GM19351 (cell line): ENCODE measurements at regions not wholly inside any gene's neighbourhood (a gene's known extent, or its start where the extent isn't known, plus 50 kb on each side); places are given as distances from the start of the nearest gene placed in this dataset.

Source experiments
- ATAC-seq: cut with Tn5 transposase; IDR thresholded peaks from one replicate; pipeline ENCODE4 v1.9.1; 2021; ENCODE audit warnings: mild to moderate bottlenecking, moderate library complexity; ENCODE audit not compliant: unreplicated experiment

DNA sequence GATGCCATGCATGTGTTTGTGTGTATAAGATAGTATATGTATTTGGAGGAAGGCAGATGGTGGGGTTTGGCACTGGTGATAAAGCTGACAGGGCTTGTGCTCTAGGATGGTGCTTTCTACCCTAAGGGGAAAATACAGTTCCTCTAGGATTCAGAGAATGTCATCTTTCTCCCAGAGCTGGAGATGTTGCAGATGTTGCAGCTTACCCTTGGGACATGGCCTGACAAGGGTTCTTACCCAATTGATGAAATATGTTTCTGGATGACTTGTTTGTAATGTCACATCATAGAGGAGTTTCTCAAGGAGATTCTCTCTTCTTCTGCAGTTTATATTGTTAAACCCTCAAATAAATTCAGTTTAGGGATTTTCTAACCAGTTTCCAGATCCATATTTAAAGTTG is 52.5 kb upstream of the PITX2 start:
- no peak for ATAC-seq

DNA sequence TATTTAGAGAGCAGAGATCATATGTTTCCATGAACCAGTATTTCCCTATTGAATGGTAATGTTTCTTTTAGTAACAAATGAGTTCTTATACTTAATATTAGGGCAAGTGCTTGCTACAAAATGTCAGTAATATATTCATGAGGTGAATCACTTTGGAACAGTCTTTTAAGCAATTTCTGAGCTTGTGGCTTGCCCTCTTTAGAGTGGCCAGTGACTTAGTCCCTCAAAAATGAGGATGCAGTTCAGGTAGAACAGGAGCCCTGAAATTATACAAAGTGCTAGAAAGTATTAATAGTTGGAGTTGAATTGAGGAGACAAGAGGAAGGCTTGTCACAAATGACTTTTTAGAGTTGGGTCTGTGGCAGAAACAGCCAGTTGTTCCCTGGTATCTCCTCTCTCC is 53.4 kb upstream of the PITX2 start:
- ATAC-seq = no peak

DNA sequence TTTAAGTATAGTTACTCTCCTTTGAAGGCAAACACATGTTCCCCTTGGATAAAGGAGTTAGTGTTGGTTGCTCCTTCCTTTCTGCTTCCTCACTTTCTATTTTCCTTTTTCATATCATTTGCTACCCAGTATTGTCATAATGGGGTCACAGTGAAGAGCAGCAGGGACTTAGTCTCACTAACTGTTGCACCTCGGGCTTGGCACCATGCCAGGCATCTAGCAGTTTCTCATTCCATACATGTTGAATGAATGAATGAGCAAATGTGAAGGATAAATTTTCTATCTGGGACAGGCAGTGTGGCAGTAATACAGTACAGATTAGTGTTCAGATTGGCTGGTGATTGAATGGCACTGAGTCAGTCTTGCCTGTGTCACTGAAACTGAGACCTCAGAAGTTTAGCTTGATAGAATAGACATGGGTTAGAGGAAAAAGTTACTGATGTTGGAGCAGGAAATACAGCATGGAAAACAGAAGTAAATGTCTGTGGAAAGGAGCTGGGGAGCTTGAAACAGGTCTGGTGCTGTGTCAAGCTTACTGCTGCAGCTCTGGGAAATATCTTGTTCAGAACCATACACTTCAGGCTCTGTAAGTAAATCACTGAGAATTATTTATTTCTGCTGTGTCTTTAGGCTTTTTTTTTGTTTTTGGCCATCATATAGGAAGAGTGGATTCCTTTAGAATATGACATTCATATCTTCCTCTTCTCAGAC is 55.8 kb upstream of the PITX2 start:
- ATAC-seq = no peak

DNA sequence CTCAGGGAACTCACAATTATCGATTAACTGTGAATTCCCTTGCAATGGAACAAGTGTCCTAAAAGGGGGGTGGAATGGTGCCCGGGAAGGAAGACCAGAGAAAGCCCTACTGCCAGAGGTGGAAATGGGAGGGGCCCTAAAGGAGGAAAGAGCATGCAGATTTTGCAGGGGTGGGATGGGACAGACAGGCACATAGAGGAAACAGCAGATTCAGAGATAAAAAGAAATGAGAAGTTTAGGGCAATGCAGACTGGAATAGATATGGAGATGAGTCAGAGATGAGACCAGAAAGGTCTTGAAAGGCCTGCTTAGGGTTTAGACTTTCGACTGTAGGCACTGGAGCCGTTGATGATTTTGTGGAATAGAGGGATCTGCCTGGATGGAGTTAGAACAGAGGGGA is 57.4 kb upstream of the PITX2 start:
- no peak for ATAC-seq

DNA sequence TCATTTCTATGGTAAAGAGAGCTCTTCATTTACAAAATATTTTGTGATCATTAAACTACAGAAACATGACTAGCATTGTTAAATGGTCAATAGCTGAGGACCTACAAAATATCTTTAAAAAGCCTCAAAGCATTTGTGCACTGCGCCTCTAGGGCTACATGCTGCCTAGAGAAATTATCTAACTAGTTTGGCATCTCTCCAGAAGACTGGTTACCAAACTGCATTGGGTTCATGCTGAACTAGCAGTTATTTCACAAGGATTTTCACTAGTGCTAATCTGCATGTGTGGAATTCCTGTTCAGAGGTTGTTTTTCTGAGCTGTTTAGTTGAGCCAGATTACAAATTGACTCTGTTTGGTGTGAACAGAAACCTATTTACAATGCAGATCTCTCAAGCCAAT is 58.5 kb upstream of the PITX2 start:
- no peak for ATAC-seq

DNA sequence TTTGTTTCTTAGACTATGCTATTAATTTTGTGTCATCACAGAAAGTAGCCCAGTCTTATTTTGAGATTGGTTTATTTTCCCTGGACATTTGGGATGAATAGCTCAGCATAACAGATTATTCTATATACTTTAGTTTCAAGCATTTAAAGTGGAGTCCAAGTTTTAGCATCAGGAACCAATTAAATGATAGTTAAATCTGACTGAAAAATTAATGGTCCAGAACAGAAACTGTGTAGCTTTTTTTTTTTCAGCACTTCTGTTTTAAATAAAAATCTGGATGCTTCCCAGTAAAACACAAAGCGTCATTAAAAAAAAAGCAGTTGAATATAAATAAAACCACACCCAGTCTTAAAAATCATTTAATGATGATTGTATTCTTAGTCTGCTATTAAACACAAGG is 59.4 kb upstream of the PITX2 start:
- ATAC-seq = no peak

DNA sequence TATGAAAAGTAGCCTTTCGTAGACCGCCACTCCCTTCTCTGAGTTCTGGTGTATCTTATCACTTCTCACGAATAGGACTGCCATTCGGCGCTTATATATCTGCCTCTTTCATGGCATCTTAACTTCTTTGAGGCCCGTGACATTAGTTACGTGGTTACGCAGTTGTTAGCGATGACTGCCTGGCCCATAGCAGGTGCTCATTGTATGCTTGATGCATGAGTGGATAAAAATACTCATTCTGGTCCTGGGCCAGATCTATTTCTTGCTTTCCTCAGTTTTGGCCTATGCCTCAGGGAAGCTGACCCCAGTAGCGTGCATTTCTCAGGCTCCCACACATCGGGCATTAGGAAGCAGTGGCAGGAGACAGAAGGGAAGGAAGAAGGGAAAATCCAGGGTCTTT is 60.7 kb upstream of the PITX2 start:
- no peak for ATAC-seq

DNA sequence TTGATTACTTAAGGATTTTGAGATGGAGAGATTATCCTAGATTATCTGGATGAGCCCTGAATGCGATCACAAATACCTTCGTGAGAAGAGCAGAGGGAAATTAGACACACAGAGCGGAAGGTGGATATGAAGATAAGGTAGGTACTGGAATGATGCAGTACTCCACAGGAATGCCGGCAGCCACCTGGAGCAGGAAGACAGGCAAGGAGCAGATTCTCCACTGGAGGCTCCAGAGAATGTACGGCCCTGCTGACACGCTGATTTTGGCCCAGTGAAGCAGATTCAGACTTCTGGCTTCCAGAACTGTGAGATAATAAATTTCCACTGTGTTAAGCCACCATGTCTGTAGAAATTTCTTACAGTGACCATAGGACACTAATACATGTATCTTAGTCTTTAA is 79.4 kb upstream of the PITX2 start:
- no peak for ATAC-seq

DNA sequence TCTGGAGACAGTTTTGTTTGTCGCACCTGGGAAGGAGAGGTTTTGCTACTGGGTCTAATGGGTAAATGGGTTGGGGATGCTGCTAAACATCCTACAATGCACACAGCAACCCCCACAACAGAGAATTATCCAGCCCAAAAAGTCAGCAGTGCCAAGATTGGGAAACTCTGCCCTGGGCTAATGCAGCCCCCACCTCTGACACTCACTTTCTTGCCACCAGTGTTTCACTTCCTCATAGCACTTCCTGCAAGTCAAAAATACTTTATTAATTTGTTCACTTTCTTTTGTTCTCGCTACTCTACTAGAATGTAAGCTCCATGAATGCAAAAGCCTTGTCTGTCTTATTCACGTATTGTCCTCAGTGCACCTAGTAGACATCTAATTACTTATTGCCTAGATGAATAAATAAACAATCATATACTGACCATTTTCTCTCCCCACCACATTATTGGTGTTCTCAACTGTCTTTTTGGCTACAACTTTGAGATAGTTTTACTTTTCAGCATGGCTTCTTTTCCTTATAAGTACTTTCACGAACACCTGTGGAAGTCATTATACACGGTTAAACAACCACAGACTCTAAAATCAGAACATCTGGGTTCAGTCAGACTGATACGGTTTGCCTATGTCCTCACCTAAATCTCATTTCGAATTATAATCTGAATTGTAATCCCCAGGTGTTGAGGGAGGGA is 82.0 kb upstream of the PITX2 start:
- ATAC-seq = peak; percentile 77

DNA sequence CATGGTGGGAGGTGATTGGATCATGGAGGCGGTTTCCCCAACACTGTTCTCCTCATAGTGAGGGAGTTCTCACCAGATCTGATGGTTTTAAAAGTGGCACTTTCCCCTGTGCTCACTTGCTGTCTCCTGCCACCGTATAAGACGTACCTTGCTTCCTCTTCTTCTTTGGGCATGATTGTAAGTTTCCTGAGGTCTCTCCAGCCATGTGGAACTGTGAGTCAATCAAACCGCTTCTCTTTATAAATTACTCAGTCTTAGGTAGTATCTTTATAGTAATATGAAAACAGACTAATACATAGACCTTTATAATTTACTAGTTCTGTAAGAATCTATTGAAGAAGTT is 82.5 kb upstream of the PITX2 start:
- no peak for ATAC-seq

DNA sequence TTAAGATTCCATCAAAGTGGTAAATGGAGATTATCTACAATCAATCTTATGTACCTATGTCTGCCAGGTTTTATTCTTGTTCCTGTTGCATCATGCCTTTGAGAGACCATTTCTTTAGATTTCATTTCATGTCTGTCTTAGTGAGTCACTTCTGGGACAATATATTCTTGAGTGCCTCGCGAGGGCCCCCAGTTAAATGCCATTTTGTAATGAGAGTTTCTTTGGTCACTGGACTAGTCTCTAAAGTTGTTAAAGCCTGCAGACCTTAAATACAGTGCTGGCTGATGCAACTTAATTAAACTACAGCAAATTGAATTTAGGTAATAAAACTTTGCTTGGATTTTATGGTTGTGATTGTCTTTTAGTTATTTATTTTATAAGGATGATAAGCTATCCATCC is 87.2 kb upstream of the PITX2 start:
- ATAC-seq = no peak

DNA sequence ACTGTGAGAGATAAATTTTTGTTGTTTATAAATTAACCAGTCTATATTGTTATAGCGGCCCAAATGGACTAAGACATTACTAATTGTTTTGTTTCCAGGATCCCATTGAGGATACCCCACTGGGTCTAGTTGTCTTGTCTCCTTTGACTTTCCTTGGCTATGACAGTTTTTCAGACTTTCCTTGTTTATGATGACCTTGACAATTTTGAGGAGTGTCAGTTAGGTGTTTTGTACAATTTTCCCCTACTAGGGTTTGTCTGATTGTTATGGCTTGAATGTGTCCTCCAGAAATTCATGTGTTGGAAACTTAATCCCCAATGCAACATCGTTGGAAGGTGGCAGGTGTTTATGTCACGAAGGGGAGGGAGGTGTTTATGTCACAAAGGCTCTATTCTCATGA is 89.6 kb upstream of the PITX2 start:
- ATAC-seq = no peak

DNA sequence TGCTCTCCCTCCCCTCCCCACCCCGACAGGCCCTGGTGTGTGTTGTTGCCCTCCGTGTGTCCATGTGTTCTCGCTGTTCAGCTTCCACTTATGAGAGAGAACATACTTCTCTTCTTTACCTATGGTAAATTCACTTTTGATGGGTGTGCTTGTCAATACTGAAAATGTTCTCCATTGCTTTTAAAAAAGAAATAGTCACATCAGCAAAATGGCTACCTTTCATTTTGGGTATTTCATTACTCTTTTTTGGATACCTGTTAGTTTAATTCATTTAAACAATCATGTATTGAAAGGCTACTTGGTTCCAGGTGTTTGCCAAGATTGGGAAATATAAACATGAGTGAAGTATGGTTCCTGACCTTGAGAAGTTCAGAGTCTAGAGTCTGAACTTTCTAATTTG is 107.4 kb upstream of the PITX2 start:
- ATAC-seq = no peak

DNA sequence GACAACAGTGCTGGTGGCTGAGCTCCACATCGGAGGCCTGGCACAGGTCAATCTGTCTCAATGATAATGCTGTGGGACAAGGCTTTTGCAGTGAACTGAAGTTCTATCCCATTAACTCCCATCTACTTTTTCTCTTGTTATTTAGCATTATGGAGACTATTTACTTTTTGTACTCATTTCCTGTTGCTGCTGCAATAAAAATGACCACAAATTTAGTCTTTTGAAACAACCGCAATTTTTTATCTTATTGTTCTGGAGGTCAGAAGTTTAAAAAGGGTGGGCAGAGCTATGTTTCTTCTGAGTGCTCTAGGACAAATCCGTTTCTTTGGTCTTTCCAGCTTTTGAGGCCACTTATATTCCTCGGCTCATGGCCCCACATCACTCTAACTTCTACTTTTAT is 111.0 kb upstream of the PITX2 start:
- ATAC-seq = no peak

DNA sequence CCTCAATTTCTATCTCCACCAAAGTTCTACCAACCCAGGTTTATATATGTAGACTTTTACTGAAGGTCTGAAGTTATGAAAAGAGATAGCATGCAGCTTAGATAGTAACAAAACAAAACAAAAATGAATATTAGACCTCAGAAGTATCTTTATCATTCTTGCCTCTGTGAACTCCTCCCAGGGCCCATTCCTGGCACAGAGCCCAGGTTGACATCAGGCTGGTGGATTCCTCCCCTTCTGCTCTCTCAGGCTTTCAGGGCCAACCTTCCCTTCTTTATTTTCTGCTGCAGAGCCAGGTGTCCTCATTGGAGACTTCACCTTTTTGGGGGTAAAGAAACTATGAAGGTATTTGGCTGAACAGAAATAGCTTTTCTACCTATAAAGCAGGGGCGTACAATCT is 112.8 kb upstream of the PITX2 start:
- no peak for ATAC-seq

DNA sequence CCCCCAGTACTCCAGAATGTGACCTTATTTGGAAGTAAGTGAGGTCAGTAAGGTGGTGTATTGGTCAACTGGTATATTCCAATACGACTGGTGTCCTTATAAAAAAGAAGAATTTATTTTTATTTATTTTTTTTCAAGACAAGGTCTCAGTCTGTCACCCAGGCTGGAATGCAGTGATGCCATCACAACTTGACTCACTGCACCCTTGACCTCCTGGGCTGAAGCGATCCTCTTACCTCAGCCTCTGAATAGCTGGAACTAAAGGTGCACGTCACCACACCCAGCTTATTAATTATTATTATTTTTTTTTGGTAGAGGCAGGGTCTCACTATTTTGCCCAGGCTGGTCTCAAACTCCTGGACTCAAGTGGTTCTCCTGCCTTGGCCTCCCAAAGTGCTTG is 115.1 kb upstream of the PITX2 start:
- no peak for ATAC-seq

DNA sequence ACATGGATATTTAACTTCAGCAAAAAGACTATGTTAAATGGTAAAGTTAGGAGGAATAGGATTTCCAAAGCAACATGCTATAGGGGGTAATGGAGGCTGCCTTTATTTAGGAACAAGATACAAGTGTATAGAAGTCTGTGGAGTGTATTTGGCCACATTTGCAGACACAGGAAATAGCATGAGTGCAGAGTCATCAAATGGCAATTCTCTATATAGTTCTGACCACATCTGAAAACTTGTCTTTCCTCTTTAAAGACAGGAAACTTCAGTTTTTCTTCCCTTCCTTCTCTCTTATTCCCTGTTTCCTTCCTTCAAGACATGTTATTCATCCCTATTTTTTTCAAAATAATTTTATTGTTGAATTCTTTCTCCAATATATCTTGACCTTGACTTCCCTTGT is 119.3 kb upstream of the PITX2 start:
- ATAC-seq = no peak

DNA sequence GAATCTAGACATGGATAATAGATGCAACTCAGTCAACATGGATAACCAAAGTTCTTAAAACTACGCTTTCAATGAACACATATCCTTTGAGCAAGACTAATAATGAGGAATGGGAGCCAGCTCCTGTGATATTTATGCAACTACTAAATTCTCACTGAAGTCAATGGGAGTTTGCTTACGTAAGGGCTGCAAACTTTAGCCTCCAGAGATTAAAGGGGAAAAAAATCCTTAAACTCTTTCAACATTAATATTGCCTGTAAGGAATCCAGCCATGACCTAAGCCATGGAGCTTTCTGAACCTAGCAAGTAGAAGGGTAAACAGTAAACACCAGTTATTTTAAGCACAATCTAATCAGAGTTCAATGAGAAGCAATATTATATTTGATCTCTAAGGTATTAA is 125.2 kb upstream of the PITX2 start:
- no peak for ATAC-seq

DNA sequence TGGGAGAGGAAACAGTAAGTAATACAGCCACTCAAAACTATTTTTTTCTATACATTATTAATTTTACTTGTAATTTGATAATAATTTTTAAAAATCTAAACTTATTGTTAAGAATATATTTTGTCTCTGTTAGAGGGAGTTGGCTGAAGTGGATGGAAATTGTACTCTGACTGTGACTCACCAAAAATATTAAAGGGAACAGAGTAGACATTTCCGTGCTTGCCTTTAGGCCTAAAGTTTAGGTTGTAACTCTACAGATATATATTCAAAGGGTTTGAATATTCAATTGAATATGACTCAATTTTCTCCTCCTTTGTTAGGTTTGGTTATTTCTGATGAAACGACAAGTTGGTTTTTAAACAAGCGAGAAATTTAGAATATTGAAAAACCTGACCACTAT is 128.3 kb upstream of the PITX2 start:
- no peak for ATAC-seq

DNA sequence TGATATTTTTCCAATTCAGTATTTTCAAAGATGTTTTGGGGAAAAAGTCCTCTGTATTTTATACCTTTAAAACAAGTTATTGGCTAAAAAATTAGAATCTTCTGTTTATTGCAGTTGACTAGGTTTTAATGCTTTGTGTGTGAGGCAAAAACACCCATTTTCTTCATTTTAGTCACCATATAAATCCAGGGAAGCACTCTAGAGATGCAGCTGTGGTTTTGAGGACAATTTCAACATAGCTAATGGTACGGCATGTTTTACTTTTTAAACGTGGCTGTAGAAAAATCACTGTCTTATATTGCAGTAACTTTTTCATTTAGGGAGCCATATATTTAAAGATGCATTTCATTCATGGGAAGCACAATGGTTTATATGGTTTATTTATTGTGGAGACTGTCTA is 129.1 kb upstream of the PITX2 start:
- no peak for ATAC-seq

DNA sequence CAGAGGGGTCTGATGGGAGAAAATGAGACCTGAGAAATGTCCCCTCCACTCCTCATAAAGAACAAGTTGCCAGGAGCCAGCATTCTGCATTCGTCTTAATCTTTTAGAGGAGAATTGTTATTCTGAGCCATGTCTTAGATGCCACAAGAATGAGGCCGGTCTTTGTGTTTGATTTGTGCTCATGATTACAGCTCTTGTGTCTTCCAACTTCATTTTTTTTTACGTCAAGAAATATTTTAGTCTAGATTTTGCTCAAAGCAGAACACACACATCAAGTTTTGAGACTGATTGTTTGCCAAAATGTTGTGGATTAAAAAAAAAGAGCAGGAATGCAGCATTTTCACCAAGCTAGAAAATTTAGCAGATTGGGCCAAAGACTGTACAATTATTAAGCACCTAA is 130.6 kb upstream of the PITX2 start:
- no peak for ATAC-seq

DNA sequence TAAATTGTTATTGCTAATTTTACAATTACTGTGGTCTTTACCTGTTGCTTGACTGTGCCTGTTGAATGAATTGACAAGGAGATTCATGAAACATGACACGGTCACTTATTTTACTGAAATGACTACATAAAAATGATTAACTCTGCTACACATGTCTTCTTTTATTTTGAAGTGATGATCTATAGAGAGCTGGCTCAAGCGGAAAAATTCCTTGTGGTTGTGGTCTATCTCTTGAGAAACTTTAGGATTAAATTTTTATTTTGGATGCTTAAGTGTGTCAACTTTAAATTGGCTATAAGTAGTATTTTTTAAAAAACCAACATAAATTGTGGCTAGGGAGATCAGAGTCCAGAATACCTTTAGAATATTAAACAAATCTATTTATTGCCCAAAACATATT is 131.8 kb upstream of the PITX2 start:
- no peak for ATAC-seq

DNA sequence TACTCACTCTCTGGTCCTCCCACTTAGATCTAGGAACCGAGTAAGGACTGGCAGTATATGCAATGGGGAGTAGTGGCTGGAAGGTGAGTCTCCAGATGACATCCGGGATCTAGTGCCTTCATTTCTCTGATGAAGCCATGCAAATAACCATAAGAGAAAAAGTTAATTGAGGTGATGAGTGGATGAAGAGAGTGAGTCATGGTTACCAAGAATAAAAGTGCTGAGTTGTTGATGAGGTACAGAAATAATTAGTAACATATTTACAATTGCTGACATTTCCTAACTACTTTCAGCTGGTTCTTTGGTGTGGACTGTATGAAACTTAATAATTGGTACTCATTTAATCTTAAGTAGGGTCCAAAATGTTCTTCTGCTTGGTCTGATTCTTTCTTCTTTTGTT is 146.7 kb upstream of the PITX2 start:
- no peak for ATAC-seq
